GM19438 (cell line): ENCODE measurements at regions not wholly inside any gene's neighbourhood (a gene's known extent, or its start where the extent isn't known, plus 50 kb on each side); places are given as distances from the start of the nearest gene placed in this dataset.
A peak's percentile ranks its signal among the peaks of the same experiment; 100 is the strongest.
"Not testable (repeated sequence)": the region's sequence is repeated elsewhere in the genome, so short reads cannot be mapped to it uniquely, and the experiment has no call there.

Experiments
- ATAC-seq: cut with Tn5 transposase; IDR thresholded peaks from one replicate; pipeline ENCODE4 v1.9.1; 2021; ENCODE audit warnings: low read depth; ENCODE audit not compliant: unreplicated experiment

GRCh38 chr5:130391727-130392264, 487.5 kb downstream of the CHSY3 start:
- ATAC-seq, result not testable (repeated sequence)

- no peak for ATAC-seq
Measured at GRCh38 chr5:130386155-130386554, 481.9 kb downstream of the CHSY3 start.

GRCh38 chr5:130385656-130386055, 481.4 kb downstream of the CHSY3 start:
- ATAC-seq, result no peak

- no peak for ATAC-seq
Measured at GRCh38 chr5:130365956-130366355, 461.7 kb downstream of the CHSY3 start.

GRCh38 chr5:130350131-130350530, 445.9 kb downstream of the CHSY3 start:
- ATAC-seq, result no peak

GRCh38 chr5:130337179-130337888, 433.1 kb downstream of the CHSY3 start:
- no peak for ATAC-seq

- no peak for ATAC-seq
Measured at GRCh38 chr5:130335117-130335516, 430.9 kb downstream of the CHSY3 start.

- no peak for ATAC-seq
Measured at GRCh38 chr5:130333089-130333488, 428.8 kb downstream of the CHSY3 start.

GRCh38 chr5:130331332-130331731, 427.1 kb downstream of the CHSY3 start:
- ATAC-seq, result no peak

- no peak for ATAC-seq
Measured at GRCh38 chr5:130324953-130325671, 420.8 kb downstream of the CHSY3 start.

- peak; percentile 100 for ATAC-seq
Measured at GRCh38 chr5:130323804-130324454, 419.7 kb downstream of the CHSY3 start.

GRCh38 chr5:130321931-130322330, 417.7 kb downstream of the CHSY3 start:
- no peak for ATAC-seq

- ATAC-seq, result peak; percentile 68
Measured at GRCh38 chr5:130316971-130317680, 412.9 kb downstream of the CHSY3 start.

GRCh38 chr5:130295235-130295634, 391.0 kb downstream of the CHSY3 start:
- no peak for ATAC-seq

- ATAC-seq, result not testable (repeated sequence)
Measured at GRCh38 chr5:130294798-130295197, 390.5 kb downstream of the CHSY3 start.

- no peak for ATAC-seq
Measured at GRCh38 chr5:130290219-130290618, 386.0 kb downstream of the CHSY3 start.

GRCh38 chr5:130289132-130290088, 385.1 kb downstream of the CHSY3 start:
- ATAC-seq, result no peak

- no peak for ATAC-seq
Measured at GRCh38 chr5:130287438-130287837, 383.2 kb downstream of the CHSY3 start.

- no peak for ATAC-seq
Measured at GRCh38 chr5:130286971-130287370, 382.7 kb downstream of the CHSY3 start.

GRCh38 chr5:130282049-130282448, 377.8 kb downstream of the CHSY3 start:
- no peak for ATAC-seq
